Peyer's patch (tissue), 4 donors: ENCODE measurements at regions not wholly inside any gene's neighbourhood (a gene's known extent, or its start where the extent isn't known, plus 50 kb on each side); places are given as distances from the start of the nearest gene placed in this dataset.
"Not testable (repeated sequence)": the region's sequence is repeated elsewhere in the genome, so short reads cannot be mapped to it uniquely, and the experiment has no call there.

Experiments used
- POLR2A ChIP-seq, 2 donors: fragments of 450-650 bp; IDR thresholded peaks; one replicate each; pipeline ENCODE4 v1.5.1; 2017; ENCODE audit warnings: antibody characterized with exemption in 2 of 2, mild to moderate bottlenecking in 2 of 2, moderate library complexity in 2 of 2
- TF ChIP-seq, protein P1 (sequence below), 6 experiments: fragments of 450-650 bp in 4 of 6; fragments of 200-600 bp in 2 of 6; sonication (generic) in 1 of 6; IDR thresholded peaks; one replicate each; pipeline ENCODE4 v1.5.1; 2017 to 2019; ENCODE audit warnings: antibody characterized with exemption in 6 of 6, mild to moderate bottlenecking in 3 of 6, moderate library complexity in 1 of 6

DNA sequence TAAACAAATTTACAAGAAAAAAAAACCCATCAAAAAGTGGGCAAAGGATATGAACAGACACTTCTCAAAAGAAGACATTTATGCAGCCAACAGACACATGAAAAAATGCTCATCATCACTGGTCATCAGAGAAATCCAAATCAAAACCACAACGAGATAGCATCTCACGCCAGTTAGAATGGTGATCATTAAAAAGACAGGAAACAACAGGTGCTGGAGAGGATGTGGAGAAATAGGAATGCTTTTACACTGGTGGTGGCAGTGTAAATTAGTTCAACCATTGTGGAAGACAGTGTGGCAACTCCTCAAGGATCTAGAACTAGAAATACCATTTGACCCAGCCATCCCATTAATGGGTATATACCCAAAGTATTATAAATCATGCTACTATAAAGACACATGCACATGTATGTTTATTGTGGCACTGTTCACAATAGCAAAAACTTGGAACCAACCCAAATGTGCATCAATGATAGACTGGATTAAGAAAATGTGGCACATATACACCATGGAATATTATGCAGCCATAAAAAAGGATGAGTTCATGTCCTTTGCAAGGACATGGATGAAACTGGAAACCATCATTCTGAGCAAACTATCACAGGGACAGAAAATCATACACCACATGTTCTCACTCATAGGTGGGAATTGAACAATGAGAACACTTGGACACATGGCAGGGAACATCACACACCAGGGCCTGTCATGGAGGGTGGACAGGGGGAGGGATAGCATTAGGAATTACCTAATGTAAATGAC is 79.0 kb upstream of the TEAD1 start:
- TF ChIP-seq, protein P1, sequence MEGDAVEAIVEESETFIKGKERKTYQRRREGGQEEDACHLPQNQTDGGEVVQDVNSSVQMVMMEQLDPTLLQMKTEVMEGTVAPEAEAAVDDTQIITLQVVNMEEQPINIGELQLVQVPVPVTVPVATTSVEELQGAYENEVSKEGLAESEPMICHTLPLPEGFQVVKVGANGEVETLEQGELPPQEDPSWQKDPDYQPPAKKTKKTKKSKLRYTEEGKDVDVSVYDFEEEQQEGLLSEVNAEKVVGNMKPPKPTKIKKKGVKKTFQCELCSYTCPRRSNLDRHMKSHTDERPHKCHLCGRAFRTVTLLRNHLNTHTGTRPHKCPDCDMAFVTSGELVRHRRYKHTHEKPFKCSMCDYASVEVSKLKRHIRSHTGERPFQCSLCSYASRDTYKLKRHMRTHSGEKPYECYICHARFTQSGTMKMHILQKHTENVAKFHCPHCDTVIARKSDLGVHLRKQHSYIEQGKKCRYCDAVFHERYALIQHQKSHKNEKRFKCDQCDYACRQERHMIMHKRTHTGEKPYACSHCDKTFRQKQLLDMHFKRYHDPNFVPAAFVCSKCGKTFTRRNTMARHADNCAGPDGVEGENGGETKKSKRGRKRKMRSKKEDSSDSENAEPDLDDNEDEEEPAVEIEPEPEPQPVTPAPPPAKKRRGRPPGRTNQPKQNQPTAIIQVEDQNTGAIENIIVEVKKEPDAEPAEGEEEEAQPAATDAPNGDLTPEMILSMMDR (IDR thresholded peaks at IDR 0.05) = not testable (repeated sequence)
- TF ChIP-seq POLR2A (IDR thresholded peaks at IDR 0.05) = not testable (repeated sequence)
